Panc1 (cell line): ENCODE measurements at regions not wholly inside any gene's neighbourhood (a gene's known extent, or its start where the extent isn't known, plus 50 kb on each side); places are given as distances from the start of the nearest gene placed in this dataset.

Experiments
- SIN3A ChIP-seq: IDR thresholded peaks from 2 replicates; pipeline ENCODE4 v1.6.1; 2012; ENCODE audit warnings: low read depth, mild to moderate bottlenecking, low read length, moderate library complexity, borderline replicate concordance; ENCODE audit not compliant: insufficient read depth
- TF ChIP-seq, protein P1 (sequence below): fragments of 450-650 bp; IDR thresholded peaks from 2 replicates; pipeline ENCODE4 v1.5.1; 2017; ENCODE audit warnings: mild to moderate bottlenecking

DNA sequence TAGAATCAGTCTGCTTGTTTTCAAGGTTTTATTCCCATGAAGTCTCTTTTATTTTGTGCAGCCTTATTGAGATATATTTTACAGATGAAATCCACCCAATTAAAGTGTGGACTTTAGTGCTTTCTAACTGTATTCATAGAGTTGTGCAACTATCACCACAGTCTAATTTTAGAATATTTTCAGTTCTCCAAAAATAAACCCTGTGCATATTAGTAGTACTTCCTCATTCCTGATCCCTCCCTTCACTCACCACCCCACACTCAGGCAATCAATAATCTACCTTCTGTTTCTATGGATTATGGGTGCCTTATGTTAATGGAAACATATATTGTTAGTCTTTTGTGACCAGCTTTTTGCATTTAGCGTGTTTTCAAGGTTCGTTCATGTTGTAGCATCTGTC is 185.7 kb upstream of the TMEM72 start:
- TF ChIP-seq, protein P1, sequence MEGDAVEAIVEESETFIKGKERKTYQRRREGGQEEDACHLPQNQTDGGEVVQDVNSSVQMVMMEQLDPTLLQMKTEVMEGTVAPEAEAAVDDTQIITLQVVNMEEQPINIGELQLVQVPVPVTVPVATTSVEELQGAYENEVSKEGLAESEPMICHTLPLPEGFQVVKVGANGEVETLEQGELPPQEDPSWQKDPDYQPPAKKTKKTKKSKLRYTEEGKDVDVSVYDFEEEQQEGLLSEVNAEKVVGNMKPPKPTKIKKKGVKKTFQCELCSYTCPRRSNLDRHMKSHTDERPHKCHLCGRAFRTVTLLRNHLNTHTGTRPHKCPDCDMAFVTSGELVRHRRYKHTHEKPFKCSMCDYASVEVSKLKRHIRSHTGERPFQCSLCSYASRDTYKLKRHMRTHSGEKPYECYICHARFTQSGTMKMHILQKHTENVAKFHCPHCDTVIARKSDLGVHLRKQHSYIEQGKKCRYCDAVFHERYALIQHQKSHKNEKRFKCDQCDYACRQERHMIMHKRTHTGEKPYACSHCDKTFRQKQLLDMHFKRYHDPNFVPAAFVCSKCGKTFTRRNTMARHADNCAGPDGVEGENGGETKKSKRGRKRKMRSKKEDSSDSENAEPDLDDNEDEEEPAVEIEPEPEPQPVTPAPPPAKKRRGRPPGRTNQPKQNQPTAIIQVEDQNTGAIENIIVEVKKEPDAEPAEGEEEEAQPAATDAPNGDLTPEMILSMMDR: no peak
- TF ChIP-seq SIN3A: no peak
